ENCODE measurements at regions not wholly inside any gene's neighbourhood (a gene's known extent, or its start where the extent isn't known, plus 50 kb on each side); places are given as distances from the start of the nearest gene placed in this dataset.

- TF ChIP-seq CTCF (IDR thresholded peaks at IDR 0.05) (no peak), POLR2A (IDR thresholded peaks at IDR 0.05) (no peak)
Observed at GRCh38 chr10:8908013-8908412, 853.5 kb downstream of the GATA3 start.
